ENCODE measurements at regions not wholly inside any gene's neighbourhood (a gene's known extent, or its start where the extent isn't known, plus 50 kb on each side); places are given as distances from the start of the nearest gene placed in this dataset.

DNA sequence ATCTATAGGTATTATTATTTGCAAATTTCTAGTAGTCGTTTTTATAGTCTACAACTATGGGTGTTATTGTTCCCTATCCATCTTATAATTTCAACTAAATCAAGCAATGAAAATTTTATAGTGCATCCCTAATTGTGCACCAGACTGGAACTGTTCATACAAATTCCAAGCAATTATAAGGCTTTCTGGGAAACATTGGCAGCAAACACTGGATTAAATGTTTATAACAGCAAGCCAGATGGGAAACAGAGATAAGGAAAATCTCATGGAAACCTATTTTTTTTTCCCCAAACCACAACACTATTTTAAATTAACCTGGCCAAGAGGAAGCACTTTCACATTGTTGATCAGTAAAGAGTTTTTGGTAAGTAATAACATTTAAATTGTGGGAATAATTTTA is 524.3 kb downstream of the RASEF start:
- Histone ChIP-seq H3K27me3 (ENCODE audit: control insufficient read depth, insufficient read depth, low read length, poor library complexity, severe bottlenecking) (no peaks in the 10 kb centered on the region), H3K4me1 (ENCODE audit: control insufficient read depth, insufficient read depth, low read length) (no peaks in the 10 kb centered on the region), H3K9ac (ENCODE audit: extremely low read depth, low read length, poor library complexity, severe bottlenecking) (no peak overlapping the region), H3K36me3 (ENCODE audit: control insufficient read depth, insufficient read depth, low read length) (no peaks in the 10 kb centered on the region), H3K4me3 (ENCODE audit: low read length) (no peak overlapping the region), H3K9me3 (ENCODE audit: control insufficient read depth, low read length) (no peaks in the 10 kb centered on the region), H3K27ac (ENCODE audit: low read depth, low read length) (no peak overlapping the region)
- TF ChIP-seq, protein P1, sequence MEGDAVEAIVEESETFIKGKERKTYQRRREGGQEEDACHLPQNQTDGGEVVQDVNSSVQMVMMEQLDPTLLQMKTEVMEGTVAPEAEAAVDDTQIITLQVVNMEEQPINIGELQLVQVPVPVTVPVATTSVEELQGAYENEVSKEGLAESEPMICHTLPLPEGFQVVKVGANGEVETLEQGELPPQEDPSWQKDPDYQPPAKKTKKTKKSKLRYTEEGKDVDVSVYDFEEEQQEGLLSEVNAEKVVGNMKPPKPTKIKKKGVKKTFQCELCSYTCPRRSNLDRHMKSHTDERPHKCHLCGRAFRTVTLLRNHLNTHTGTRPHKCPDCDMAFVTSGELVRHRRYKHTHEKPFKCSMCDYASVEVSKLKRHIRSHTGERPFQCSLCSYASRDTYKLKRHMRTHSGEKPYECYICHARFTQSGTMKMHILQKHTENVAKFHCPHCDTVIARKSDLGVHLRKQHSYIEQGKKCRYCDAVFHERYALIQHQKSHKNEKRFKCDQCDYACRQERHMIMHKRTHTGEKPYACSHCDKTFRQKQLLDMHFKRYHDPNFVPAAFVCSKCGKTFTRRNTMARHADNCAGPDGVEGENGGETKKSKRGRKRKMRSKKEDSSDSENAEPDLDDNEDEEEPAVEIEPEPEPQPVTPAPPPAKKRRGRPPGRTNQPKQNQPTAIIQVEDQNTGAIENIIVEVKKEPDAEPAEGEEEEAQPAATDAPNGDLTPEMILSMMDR (conservative IDR thresholded peaks at IDR 0.05): no peak
- WGBS, 2 experiments (ENCODE audit: insufficient coverage in 1 of 2, insufficient read length in 1 of 2): no CpG with 5 or more reads among the region's 1 CpG
- Mint-ChIP-seq H3K27me3 (ENCODE audit: insufficient read depth) (no peaks in the 10 kb centered on the region), H3K36me3 (ENCODE audit: low read depth) (no peaks in the 10 kb centered on the region), H3K27ac (no peak overlapping the region), H3K9me3 (no peaks in the 10 kb centered on the region), H3K4me1 (no peaks in the 10 kb centered on the region), H3K4me3 (no peak overlapping the region)
- no peak for DNase-seq

DNA sequence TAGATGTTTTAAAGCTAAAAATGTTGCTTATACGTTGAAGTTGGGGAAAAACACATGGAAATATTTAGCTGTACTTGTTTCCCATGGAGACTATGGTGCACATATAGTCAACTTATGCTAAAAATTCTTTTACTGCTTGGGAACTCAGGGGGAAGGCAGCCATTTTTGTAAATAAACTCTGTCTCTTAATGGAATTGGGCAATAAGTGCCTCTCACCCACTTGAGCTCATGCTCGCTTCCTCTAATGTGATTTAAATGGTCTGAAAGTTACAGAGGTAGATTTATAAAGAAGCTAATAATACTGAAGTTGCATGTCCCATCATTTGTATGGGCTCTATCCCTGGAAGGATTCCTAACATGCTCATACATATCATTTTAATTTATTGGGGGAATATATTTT is 523.8 kb downstream of the RASEF start:
- no peaks in the 10 kb centered on the region for H3K27me3 ChIP-seq (ENCODE audit: control insufficient read depth, insufficient read depth, low read length, poor library complexity, severe bottlenecking)
- Mint-ChIP-seq H3K4me3 (no peak overlapping the region), H3K9me3 (no peaks in the 10 kb centered on the region), H3K4me1 (no peaks in the 10 kb centered on the region), H3K27me3 (ENCODE audit: insufficient read depth) (no peaks in the 10 kb centered on the region), H3K27ac (no peak overlapping the region), H3K36me3 (ENCODE audit: low read depth) (no peaks in the 10 kb centered on the region)
- no peaks in the 10 kb centered on the region for H3K4me1 ChIP-seq (ENCODE audit: control insufficient read depth, insufficient read depth, low read length)
- no peak for DNase-seq
- no peak overlapping the region for H3K9ac ChIP-seq (ENCODE audit: extremely low read depth, low read length, poor library complexity, severe bottlenecking)
- H3K27ac ChIP-seq (ENCODE audit: low read depth, low read length): no peak overlapping the region
- H3K4me3 ChIP-seq (ENCODE audit: low read length): no peak overlapping the region
- TF ChIP-seq, protein P1 (conservative IDR thresholded peaks at IDR 0.05): no peak
- 91 to 93% methylated on average over 2 of the region's 2 CpGs for WGBS, 2 experiments (ENCODE audit: insufficient coverage in 1 of 2, insufficient read length in 1 of 2)
- H3K9me3 ChIP-seq (ENCODE audit: control insufficient read depth, low read length): no peaks in the 10 kb centered on the region
- H3K36me3 ChIP-seq (ENCODE audit: control insufficient read depth, insufficient read depth, low read length): no peaks in the 10 kb centered on the region

DNA sequence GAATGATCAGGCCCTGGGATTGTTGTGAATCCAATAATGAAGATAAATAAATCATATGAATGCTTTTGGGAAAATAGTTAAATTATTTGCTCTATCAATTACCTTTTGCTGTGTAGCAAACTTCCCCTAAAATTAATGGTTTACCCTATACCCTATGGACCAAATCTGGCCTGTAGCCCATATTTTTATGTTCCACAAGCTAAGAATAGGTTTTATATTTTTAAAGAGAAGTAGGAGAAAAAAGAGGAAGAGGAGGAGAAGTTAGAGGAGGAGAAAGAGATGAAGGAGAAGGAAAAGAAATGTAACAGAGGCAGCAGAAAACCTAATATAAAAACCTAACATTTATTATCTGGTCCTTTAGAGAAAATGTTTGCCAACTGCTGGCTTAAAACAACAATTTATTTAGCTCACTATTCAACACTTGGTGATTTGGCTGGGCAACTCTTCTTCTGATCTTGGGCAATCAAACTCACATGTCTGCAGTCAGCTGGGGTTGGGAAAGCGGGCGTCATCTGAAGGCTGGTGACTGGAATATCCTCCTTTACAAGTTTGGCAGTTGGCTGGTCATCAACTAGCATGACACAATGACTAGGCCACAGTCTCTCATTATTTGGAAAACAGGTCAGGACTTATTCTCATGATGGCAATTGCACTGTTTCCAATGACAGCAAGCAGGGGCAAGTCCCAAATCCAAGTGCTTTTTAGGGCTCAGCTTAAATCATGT is 522.9 kb downstream of the RASEF start:
- 95 to 100% methylated on average over 2 of the region's 2 CpGs for WGBS, 2 experiments (ENCODE audit: insufficient coverage in 1 of 2, insufficient read length in 1 of 2)
- Mint-ChIP-seq H3K36me3 (ENCODE audit: low read depth) (no peaks in the 10 kb centered on the region), H3K9me3 (no peaks in the 10 kb centered on the region), H3K4me1 (no peaks in the 10 kb centered on the region), H3K27ac (no peak overlapping the region), H3K4me3 (no peak overlapping the region), H3K27me3 (ENCODE audit: insufficient read depth) (no peaks in the 10 kb centered on the region)
- Histone ChIP-seq H3K9ac (ENCODE audit: extremely low read depth, low read length, poor library complexity, severe bottlenecking) (no peak overlapping the region), H3K9me3 (ENCODE audit: control insufficient read depth, low read length) (no peaks in the 10 kb centered on the region), H3K4me1 (ENCODE audit: control insufficient read depth, insufficient read depth, low read length) (no peaks in the 10 kb centered on the region), H3K27ac (ENCODE audit: low read depth, low read length) (no peak overlapping the region), H3K4me3 (ENCODE audit: low read length) (no peak overlapping the region), H3K27me3 (ENCODE audit: control insufficient read depth, insufficient read depth, low read length, poor library complexity, severe bottlenecking) (no peaks in the 10 kb centered on the region), H3K36me3 (ENCODE audit: control insufficient read depth, insufficient read depth, low read length) (no peaks in the 10 kb centered on the region)
- TF ChIP-seq, protein P1 (conservative IDR thresholded peaks at IDR 0.05): no peak
- DNase-seq: no peak
